DOHH2 (cell line): ENCODE measurements at regions not wholly inside any gene's neighbourhood (a gene's known extent, or its start where the extent isn't known, plus 50 kb on each side); places are given as distances from the start of the nearest gene placed in this dataset.

Experiments used
- EZH2phosphoT487 ChIP-seq: fragments of 200-600 bp; sonication (generic); IDR thresholded peaks from 2 replicates; pipeline ENCODE4 v1.6.1; 2017; ENCODE audit warnings: borderline replicate concordance, mild to moderate bottlenecking, antibody characterized with exemption, low read length, moderate library complexity, mixed read lengths
- TF ChIP-seq, protein P1 (sequence below): fragments of 200-600 bp; sonication (generic); IDR thresholded peaks from one replicate; pipeline ENCODE4 v1.5.1; 2014; ENCODE audit warnings: antibody characterized with exemption, mild to moderate bottlenecking, low read depth, low read length; ENCODE audit not compliant: poor library complexity, severe bottlenecking

DNA sequence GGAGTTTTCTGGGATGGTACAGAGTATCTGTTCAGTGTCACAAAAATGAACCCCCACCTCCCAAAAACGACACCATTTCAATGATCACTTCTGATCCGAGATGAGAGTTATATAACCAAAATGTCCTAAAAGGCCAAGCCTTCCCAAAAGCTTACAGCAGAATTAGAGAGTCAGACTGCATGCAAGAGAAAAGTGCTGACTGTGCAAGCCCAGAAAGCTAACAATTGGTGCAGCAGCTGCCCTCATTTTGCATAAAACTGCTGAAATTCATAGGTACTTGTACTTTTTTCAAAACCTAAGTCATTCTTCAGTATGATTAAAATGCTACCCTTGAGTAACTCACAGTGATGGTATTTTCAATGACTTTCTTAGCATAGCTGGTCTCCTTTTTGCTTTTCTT lies 819.6 kb upstream of the ARGLU1 start:
- TF ChIP-seq, protein P1, sequence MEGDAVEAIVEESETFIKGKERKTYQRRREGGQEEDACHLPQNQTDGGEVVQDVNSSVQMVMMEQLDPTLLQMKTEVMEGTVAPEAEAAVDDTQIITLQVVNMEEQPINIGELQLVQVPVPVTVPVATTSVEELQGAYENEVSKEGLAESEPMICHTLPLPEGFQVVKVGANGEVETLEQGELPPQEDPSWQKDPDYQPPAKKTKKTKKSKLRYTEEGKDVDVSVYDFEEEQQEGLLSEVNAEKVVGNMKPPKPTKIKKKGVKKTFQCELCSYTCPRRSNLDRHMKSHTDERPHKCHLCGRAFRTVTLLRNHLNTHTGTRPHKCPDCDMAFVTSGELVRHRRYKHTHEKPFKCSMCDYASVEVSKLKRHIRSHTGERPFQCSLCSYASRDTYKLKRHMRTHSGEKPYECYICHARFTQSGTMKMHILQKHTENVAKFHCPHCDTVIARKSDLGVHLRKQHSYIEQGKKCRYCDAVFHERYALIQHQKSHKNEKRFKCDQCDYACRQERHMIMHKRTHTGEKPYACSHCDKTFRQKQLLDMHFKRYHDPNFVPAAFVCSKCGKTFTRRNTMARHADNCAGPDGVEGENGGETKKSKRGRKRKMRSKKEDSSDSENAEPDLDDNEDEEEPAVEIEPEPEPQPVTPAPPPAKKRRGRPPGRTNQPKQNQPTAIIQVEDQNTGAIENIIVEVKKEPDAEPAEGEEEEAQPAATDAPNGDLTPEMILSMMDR: no peak
- TF ChIP-seq EZH2phosphoT487: no peak
